A549 (cell line): ENCODE measurements at regions not wholly inside any gene's neighbourhood (a gene's known extent, or its start where the extent isn't known, plus 50 kb on each side); places are given as distances from the start of the nearest gene placed in this dataset.

Experiments used
- ESRRA ChIP-seq: fragments of 150-350 bp; IDR thresholded peaks from 2 replicates; pipeline ENCODE4 v1.6.1; 2014; ENCODE audit warnings: mild to moderate bottlenecking, low read length, borderline replicate concordance
- FOSL2 ChIP-seq, 2 experiments: fragments of 450-650 bp in 1 of 2; fragments of >200 bp in 1 of 2; sonication (Bioruptor Twin) in 1 of 2; formaldehyde crosslinking; IDR thresholded peaks; 2 replicates each; pipeline versions ENCODE4 v1.5.0 to v1.6.1; 2016 to 2020; ENCODE audit warnings: mild to moderate bottlenecking in 1 of 2, moderate library complexity in 1 of 2
- KDM1A ChIP-seq: fragments of 200-600 bp; sonication (generic); IDR thresholded peaks from 2 replicates; pipeline ENCODE4 v1.6.1; 2016; ENCODE audit warnings: low read depth, mild to moderate bottlenecking
- MAFK ChIP-seq: fragments of 450-650 bp; IDR thresholded peaks from 2 replicates; pipeline ENCODE4 v1.6.1; 2014; ENCODE audit not compliant: partially characterized antibody
- MAZ ChIP-seq: fragments of 150-350 bp; IDR thresholded peaks from 2 replicates; pipeline ENCODE4 v1.6.1; 2014; ENCODE audit warnings: antibody characterized with exemption, low read depth, low read length, borderline replicate concordance
- NPAS2 ChIP-seq: fragments of 250-450 bp; sonication (Bioruptor Pico); IDR thresholded peaks from 2 replicates; pipeline ENCODE4 v1.8.0; 2022; ENCODE audit warnings: mild to moderate bottlenecking, moderate library complexity, borderline replicate concordance
- POLR2A ChIP-seq: IDR thresholded peaks from 2 replicates; pipeline ENCODE4 v1.6.1; 2012; ENCODE audit warnings: mild to moderate bottlenecking, low read length
- TP53 ChIP-seq: fragments of 250-450 bp; sonication (Bioruptor Pico); IDR thresholded peaks from 2 replicates; pipeline ENCODE4 v1.5.0; 2021; ENCODE audit warnings: mild to moderate bottlenecking, moderate library complexity
- TF ChIP-seq, protein P1 (sequence below): fragments of >200 bp; sonication (Bioruptor Twin); formaldehyde crosslinking; IDR thresholded peaks from 3 replicates; pipeline ENCODE4 v1.5.1; 2016
- TF ChIP-seq, protein P2 (sequence below): fragments of 150-350 bp; IDR thresholded peaks from 2 replicates; pipeline ENCODE4 v1.6.1; 2014; ENCODE audit warnings: low read depth, mild to moderate bottlenecking, low read length
- TF ChIP-seq, protein P3 (sequence below): fragments of 200-600 bp; sonication (generic); IDR thresholded peaks from 2 replicates; pipeline ENCODE4 v1.6.1; 2016; ENCODE audit warnings: antibody characterized with exemption, mild to moderate bottlenecking, moderate library complexity
- TF ChIP-seq, protein P4 (sequence below): IDR thresholded peaks from 2 replicates; pipeline ENCODE4 v1.6.1; 2012; ENCODE audit warnings: low read depth, borderline replicate concordance

DNA sequence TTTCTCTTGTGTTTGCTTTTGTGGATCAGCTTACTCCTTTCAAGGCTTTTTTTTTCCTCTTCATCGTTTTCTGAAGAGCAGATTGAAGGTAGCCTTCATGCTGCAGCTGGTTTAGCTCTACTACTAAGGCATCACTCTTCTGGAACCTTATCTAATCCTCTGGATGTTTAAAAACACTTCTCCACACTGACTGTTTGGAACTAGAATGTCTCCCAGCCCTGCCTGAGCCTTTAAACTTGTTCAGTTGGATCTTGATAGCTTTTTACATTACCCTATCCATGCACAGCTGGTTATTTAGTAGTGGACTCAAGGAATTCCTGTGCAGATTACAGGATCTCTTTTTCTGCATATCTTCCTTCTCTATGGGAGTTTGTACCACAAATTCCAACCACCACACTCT lies 108.9 kb upstream of the ASCC3 start:
- TF ChIP-seq, protein P1, sequence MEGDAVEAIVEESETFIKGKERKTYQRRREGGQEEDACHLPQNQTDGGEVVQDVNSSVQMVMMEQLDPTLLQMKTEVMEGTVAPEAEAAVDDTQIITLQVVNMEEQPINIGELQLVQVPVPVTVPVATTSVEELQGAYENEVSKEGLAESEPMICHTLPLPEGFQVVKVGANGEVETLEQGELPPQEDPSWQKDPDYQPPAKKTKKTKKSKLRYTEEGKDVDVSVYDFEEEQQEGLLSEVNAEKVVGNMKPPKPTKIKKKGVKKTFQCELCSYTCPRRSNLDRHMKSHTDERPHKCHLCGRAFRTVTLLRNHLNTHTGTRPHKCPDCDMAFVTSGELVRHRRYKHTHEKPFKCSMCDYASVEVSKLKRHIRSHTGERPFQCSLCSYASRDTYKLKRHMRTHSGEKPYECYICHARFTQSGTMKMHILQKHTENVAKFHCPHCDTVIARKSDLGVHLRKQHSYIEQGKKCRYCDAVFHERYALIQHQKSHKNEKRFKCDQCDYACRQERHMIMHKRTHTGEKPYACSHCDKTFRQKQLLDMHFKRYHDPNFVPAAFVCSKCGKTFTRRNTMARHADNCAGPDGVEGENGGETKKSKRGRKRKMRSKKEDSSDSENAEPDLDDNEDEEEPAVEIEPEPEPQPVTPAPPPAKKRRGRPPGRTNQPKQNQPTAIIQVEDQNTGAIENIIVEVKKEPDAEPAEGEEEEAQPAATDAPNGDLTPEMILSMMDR, result no peak
- TF ChIP-seq FOSL2 (IDR thresholded peaks at IDR 0.05) (no peak), FOSL2 (CRISPR knock-in tag; IDR thresholded peaks at IDR 0.05) (no peak), POLR2A (no peak), KDM1A (no peak), MAZ (no peak), NPAS2 (CRISPR knock-in tag) (no peak), ESRRA (no peak), MAFK (no peak), TP53 (CRISPR knock-in tag) (no peak)
- TF ChIP-seq, protein P2, sequence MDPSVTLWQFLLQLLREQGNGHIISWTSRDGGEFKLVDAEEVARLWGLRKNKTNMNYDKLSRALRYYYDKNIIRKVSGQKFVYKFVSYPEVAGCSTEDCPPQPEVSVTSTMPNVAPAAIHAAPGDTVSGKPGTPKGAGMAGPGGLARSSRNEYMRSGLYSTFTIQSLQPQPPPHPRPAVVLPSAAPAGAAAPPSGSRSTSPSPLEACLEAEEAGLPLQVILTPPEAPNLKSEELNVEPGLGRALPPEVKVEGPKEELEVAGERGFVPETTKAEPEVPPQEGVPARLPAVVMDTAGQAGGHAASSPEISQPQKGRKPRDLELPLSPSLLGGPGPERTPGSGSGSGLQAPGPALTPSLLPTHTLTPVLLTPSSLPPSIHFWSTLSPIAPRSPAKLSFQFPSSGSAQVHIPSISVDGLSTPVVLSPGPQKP, result no peak
- TF ChIP-seq, protein P3, sequence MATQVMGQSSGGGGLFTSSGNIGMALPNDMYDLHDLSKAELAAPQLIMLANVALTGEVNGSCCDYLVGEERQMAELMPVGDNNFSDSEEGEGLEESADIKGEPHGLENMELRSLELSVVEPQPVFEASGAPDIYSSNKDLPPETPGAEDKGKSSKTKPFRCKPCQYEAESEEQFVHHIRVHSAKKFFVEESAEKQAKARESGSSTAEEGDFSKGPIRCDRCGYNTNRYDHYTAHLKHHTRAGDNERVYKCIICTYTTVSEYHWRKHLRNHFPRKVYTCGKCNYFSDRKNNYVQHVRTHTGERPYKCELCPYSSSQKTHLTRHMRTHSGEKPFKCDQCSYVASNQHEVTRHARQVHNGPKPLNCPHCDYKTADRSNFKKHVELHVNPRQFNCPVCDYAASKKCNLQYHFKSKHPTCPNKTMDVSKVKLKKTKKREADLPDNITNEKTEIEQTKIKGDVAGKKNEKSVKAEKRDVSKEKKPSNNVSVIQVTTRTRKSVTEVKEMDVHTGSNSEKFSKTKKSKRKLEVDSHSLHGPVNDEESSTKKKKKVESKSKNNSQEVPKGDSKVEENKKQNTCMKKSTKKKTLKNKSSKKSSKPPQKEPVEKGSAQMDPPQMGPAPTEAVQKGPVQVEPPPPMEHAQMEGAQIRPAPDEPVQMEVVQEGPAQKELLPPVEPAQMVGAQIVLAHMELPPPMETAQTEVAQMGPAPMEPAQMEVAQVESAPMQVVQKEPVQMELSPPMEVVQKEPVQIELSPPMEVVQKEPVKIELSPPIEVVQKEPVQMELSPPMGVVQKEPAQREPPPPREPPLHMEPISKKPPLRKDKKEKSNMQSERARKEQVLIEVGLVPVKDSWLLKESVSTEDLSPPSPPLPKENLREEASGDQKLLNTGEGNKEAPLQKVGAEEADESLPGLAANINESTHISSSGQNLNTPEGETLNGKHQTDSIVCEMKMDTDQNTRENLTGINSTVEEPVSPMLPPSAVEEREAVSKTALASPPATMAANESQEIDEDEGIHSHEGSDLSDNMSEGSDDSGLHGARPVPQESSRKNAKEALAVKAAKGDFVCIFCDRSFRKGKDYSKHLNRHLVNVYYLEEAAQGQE, result no peak
- TF ChIP-seq, protein P4, sequence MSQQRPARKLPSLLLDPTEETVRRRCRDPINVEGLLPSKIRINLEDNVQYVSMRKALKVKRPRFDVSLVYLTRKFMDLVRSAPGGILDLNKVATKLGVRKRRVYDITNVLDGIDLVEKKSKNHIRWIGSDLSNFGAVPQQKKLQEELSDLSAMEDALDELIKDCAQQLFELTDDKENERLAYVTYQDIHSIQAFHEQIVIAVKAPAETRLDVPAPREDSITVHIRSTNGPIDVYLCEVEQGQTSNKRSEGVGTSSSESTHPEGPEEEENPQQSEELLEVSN, result no peak
